Activated T-cell treated with anti-CD3 and anti-CD28 coated beads for 48 hours (primary cell): ENCODE measurements at regions not wholly inside any gene's neighbourhood (a gene's known extent, or its start where the extent isn't known, plus 50 kb on each side); places are given as distances from the start of the nearest gene placed in this dataset.

ENCODE experiments used
- DNase-seq: peaks from one replicate; pipeline ENCODE4 v3.0.0-alpha.2; 2020; ENCODE audit warnings: low read depth

DNA sequence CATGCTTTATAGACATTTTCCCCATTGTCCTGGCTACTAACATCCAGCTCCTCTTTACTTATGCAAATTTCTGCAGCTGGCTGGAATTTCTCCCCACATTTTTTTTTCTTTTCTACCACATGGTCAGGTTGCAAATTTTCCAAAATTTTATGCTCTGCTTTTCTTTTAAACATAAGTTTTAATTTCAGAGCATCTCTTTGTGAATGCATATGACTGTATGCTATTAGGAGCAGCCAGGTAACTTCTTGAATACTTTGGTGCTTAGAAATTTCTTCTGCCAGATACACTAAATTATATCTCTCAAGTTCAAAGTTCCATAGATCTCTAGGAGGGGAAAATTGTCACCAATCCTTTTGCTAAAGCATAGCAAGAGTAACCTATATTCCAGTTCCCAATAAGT, 365.9 kb downstream of the LRFN5 start:
- DNase-seq = no peak

DNA sequence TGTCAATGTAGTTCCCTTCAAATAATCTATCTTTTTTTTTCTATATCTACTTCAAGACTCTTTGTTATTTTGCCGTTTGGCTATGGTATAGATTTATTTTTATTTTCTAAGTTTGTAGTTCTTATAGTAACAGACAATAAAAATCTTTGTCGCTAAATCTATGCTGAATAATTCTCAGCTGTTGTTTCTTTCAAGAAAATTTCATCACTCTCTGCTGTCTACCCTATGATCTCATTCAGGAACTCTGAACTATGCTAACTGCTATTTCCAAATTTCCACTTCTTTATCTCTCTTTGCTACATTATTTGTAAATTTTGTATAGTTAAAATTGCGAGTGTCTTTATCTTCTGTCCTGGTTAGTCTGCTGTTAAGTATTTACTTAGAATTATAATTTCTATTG, 353.6 kb downstream of the LRFN5 start:
- DNase-seq = no peak

DNA sequence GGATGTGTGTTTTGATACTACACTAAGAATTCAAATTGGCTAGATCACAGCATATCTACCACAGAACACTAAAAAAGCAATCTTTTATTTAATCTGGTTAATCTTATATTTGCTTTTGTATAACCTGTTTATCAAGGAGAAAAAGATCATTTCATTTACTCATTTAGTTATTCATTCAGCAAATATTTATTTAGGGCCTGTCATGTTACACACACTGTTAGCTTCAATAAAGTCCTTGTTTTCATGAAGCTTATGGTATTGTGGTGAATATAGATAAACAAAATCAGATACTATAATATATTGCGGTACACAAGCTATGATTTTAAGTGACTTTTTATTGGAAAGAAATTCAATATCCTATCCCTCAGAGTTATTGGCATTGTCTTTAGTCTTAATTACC, 350.8 kb downstream of the LRFN5 start:
- DNase-seq = no peak
